H9 (cell line): ENCODE measurements at regions not wholly inside any gene's neighbourhood (a gene's known extent, or its start where the extent isn't known, plus 50 kb on each side); places are given as distances from the start of the nearest gene placed in this dataset.

Experiments used
- DNase-seq: peaks from one replicate; pipeline ENCODE4 v3.0.0-alpha.2; 2017
- H2AFZ ChIP-seq: one replicate; pipeline ENCODE4 v1.6.1; 2013; ENCODE audit warnings: mild to moderate bottlenecking, low read length, control low read depth, moderate library complexity
- H2AK5ac ChIP-seq: 2 replicates; pipeline ENCODE4 v1.6.1; 2013; ENCODE audit warnings: low read length, control low read depth, mixed read lengths; ENCODE audit not compliant: insufficient read length
- H2BK120ac ChIP-seq: one replicate; pipeline ENCODE4 v1.6.1; 2013; ENCODE audit warnings: low read depth, mild to moderate bottlenecking, low read length, control low read depth, inconsistent platforms; ENCODE audit not compliant: poor library complexity, severe bottlenecking
- H2BK12ac ChIP-seq: 2 replicates; pipeline ENCODE4 v1.6.1; 2013; ENCODE audit warnings: low read length, control low read depth, mixed read lengths, low read depth; ENCODE audit not compliant: insufficient read length
- H2BK15ac ChIP-seq: 2 replicates; pipeline ENCODE4 v1.6.1; 2013; ENCODE audit warnings: low read depth, low read length, control low read depth
- H2BK20ac ChIP-seq: one replicate; pipeline ENCODE4 v1.6.1; 2013; ENCODE audit warnings: low read depth, mild to moderate bottlenecking, low read length, control low read depth, inconsistent platforms; ENCODE audit not compliant: poor library complexity, severe bottlenecking
- H2BK5ac ChIP-seq: 2 replicates; pipeline ENCODE4 v1.6.1; 2013; ENCODE audit warnings: low read length, control low read depth, mixed read lengths; ENCODE audit not compliant: insufficient read length
- H3K14ac ChIP-seq: 2 replicates; pipeline ENCODE4 v1.6.1; 2013; ENCODE audit warnings: low read length, control low read depth; ENCODE audit not compliant: insufficient read depth
- H3K18ac ChIP-seq: 2 replicates; pipeline ENCODE4 v1.6.1; 2013; ENCODE audit warnings: low read depth, mild to moderate bottlenecking, mixed read lengths, low read length, control low read depth; ENCODE audit not compliant: insufficient read length
- H3K23ac ChIP-seq: 2 replicates; pipeline ENCODE4 v1.6.1; 2013; ENCODE audit warnings: low read length, control low read depth, mixed read lengths, low read depth; ENCODE audit not compliant: insufficient read length
- H3K23me2 ChIP-seq: 2 replicates; pipeline ENCODE4 v1.6.1; 2013; ENCODE audit warnings: low read depth, mild to moderate bottlenecking, mixed read lengths, low read length, control low read depth; ENCODE audit not compliant: insufficient read length, poor library complexity, severe bottlenecking
- H3K27ac ChIP-seq: 2 replicates; pipeline ENCODE4 v1.5.1; 2013; ENCODE audit warnings: low read length, control low read depth, mixed read lengths, low read depth; ENCODE audit not compliant: insufficient read length
- H3K27me3 ChIP-seq: 2 replicates; pipeline ENCODE4 v1.6.1; 2013; ENCODE audit warnings: low read length, control low read depth, inconsistent platforms; ENCODE audit not compliant: insufficient read depth
- H3K4ac ChIP-seq: 2 replicates; pipeline ENCODE4 v1.6.1; 2013; ENCODE audit warnings: low read depth, mild to moderate bottlenecking, control low read depth, inconsistent platforms, low read length, moderate library complexity
- H3K4me1 ChIP-seq: 2 replicates; pipeline ENCODE4 v1.6.1; 2013; ENCODE audit warnings: low read length, control low read depth, inconsistent platforms; ENCODE audit not compliant: insufficient read depth
- H3K4me2 ChIP-seq: 2 replicates; pipeline ENCODE4 v1.6.1; 2013; ENCODE audit warnings: low read length, control low read depth, mixed read lengths; ENCODE audit not compliant: insufficient read length, insufficient read depth
- H3K56ac ChIP-seq: 2 replicates; pipeline ENCODE4 v1.6.1; 2013; ENCODE audit warnings: low read depth, mild to moderate bottlenecking, mixed read lengths, low read length, control low read depth; ENCODE audit not compliant: insufficient read length
- H3K79me1 ChIP-seq: 2 replicates; pipeline ENCODE4 v1.6.1; 2013; ENCODE audit warnings: low read depth, mild to moderate bottlenecking, moderate library complexity, low read length, control low read depth, inconsistent platforms; ENCODE audit not compliant: insufficient read depth, poor library complexity, severe bottlenecking
- H3K79me2 ChIP-seq: 2 replicates; pipeline ENCODE4 v1.6.1; 2013; ENCODE audit warnings: low read length, control low read depth, inconsistent platforms; ENCODE audit not compliant: insufficient read depth
- H3K9ac ChIP-seq: 2 replicates; pipeline ENCODE4 v1.6.1; 2013; ENCODE audit warnings: low read length, control low read depth, mixed read lengths; ENCODE audit not compliant: insufficient read length; ENCODE audit errors: extremely low read depth
- H3K9me3 ChIP-seq: one replicate; pipeline ENCODE4 v1.6.1; 2013; ENCODE audit warnings: low read depth, low read length, inconsistent platforms; ENCODE audit not compliant: control insufficient read depth
- H3T11ph ChIP-seq: one replicate; pipeline ENCODE4 v1.6.1; 2013; ENCODE audit warnings: mild to moderate bottlenecking, low read length, control low read depth, inconsistent platforms
- H4K20me1 ChIP-seq: one replicate; pipeline ENCODE4 v1.6.1; 2013; ENCODE audit not compliant: control insufficient read depth, insufficient read length, insufficient read depth
- H4K5ac ChIP-seq: 2 replicates; pipeline ENCODE4 v1.6.1; 2013; ENCODE audit warnings: low read depth, mild to moderate bottlenecking, mixed read lengths, low read length, control low read depth; ENCODE audit not compliant: insufficient read length
- H4K8ac ChIP-seq: replicated peaks from 2 replicates; pipeline ENCODE4 v1.6.1; 2013; ENCODE audit warnings: low read length, control low read depth, mixed read lengths, low read depth; ENCODE audit not compliant: insufficient read length
- H4K91ac ChIP-seq: 2 replicates; pipeline ENCODE4 v1.6.1; 2013; ENCODE audit warnings: low read depth, mild to moderate bottlenecking, moderate library complexity, mixed read lengths, low read length, control low read depth; ENCODE audit not compliant: insufficient read length
- H3K27ac Mint-ChIP-seq, 3 experiments: 2 replicates in 2 of 3; 3 replicates in 1 of 3; pipeline ENCODE4 v1.8.0; 2020 to 2021; ENCODE audit warnings: mixed read lengths in 3 of 3, mild to moderate bottlenecking in 1 of 3, moderate library complexity in 1 of 3
- H3K27me3 Mint-ChIP-seq: 2 replicates; pipeline ENCODE4 v1.8.0; 2021; ENCODE audit warnings: low read depth, mild to moderate bottlenecking, moderate library complexity, mixed read lengths
- H3K36me3 Mint-ChIP-seq, 3 experiments: 2 replicates in 2 of 3; 3 replicates in 1 of 3; pipeline ENCODE4 v1.8.0; 2020 to 2021; ENCODE audit warnings: low read depth in 3 of 3, mixed read lengths in 3 of 3; ENCODE audit not compliant: insufficient read depth in 1 of 3
- H3K4me1 Mint-ChIP-seq, 2 experiments: 2 replicates each; pipeline ENCODE4 v1.8.0; 2020; ENCODE audit warnings: mixed read lengths in 2 of 2
- H3K4me3 Mint-ChIP-seq, 2 experiments: 2 replicates in 1 of 2; 3 replicates in 1 of 2; pipeline ENCODE4 v1.8.0; 2020 to 2021; ENCODE audit warnings: mild to moderate bottlenecking in 2 of 2, mixed read lengths in 2 of 2, moderate library complexity in 1 of 2
- H3K9me3 Mint-ChIP-seq, 2 experiments: 2 replicates in 1 of 2; 3 replicates in 1 of 2; pipeline ENCODE4 v1.8.0; 2020; ENCODE audit warnings: mild to moderate bottlenecking in 2 of 2, mixed read lengths in 2 of 2, moderate library complexity in 1 of 2
- WGBS: extraction: QIAGEN DNeasy Blood & Tissue Kit; methylation state at CpG from one replicate; pipeline ENCODE4 v1.1.7; 2013; ENCODE audit warnings: missing lambda C conversion rate, low lambda C conversion rate, mixed read lengths; ENCODE audit not compliant: insufficient read length; ENCODE audit errors: extremely low coverage; 5-methylcytosine and 5-hydroxymethylcytosine counted together
- TF ChIP-seq, protein P1 (sequence below): fragments of 200-600 bp; sonication (generic); conservative IDR thresholded peaks from 3 replicates; pipeline ENCODE4 v1.8.0; 2021; ENCODE audit warnings: antibody characterized with exemption, mild to moderate bottlenecking

DNA sequence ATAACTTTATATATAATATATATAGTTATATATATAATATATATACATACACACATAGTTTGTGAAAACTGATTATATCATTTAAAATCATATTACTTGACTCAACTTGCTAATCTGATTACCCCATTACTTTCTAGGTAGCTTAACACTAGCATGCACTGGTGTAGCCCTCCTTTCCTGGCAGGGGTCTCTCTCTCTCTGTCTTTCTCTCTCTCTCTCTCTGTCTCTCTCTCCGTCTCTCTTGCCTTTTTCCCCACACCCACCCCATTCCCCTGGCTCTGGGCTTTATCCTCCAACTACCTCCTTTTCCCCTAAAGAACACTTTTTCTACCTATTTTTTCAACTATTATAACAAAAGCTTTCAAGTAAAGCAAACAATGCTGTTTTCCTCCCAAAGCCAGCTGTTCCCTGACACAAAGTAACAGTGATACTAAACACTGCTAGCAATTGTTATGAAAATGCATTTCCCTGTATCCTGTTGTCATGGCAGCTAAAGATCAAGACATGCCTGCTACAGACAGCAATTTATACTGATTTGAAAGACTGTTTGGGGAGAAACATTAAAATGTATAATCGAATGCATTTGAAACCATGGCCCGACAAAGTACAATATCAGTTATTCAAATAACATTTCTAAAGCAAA is 89.4 kb downstream of the CHD9NB start:
- Histone ChIP-seq H3K79me1 (no peaks in the 10 kb centered on the region), H3K27me3 (no peaks in the 10 kb centered on the region), H3K23ac (no peak overlapping the region), H3K14ac (no peak overlapping the region), H3K4ac (no peak overlapping the region), H3T11ph (no peak overlapping the region), H4K91ac (no peak overlapping the region), H4K5ac (no peak overlapping the region), H3K18ac (no peak overlapping the region), H3K4me2 (peak overlapping the region; percentile 15), H2BK5ac (no peak overlapping the region), H2BK120ac (peak overlapping the region; percentile 23), H4K8ac (no peak overlapping the region), H2AFZ (no peak overlapping the region), H3K9ac (no peak overlapping the region), H2BK12ac (no peak overlapping the region), H2BK15ac (no peak overlapping the region), H3K23me2 (no peaks in the 10 kb centered on the region), H2BK20ac (no peak overlapping the region), H3K4me1 (no peaks in the 10 kb centered on the region; the same call in 1 of the 2 replicates), H3K79me2 (no peaks in the 10 kb centered on the region), H3K27ac (no peak overlapping the region), H4K20me1 (no peaks in the 10 kb centered on the region), H2AK5ac (no peak overlapping the region), H3K56ac (no peak overlapping the region), H3K9me3 (no peaks in the 10 kb centered on the region)
- H3K4me3 Mint-ChIP-seq: no peak overlapping the region
- DNase-seq: no peak
- WGBS: no CpG with 5 or more reads among the region's 3 CpGs
- TF ChIP-seq, protein P1, sequence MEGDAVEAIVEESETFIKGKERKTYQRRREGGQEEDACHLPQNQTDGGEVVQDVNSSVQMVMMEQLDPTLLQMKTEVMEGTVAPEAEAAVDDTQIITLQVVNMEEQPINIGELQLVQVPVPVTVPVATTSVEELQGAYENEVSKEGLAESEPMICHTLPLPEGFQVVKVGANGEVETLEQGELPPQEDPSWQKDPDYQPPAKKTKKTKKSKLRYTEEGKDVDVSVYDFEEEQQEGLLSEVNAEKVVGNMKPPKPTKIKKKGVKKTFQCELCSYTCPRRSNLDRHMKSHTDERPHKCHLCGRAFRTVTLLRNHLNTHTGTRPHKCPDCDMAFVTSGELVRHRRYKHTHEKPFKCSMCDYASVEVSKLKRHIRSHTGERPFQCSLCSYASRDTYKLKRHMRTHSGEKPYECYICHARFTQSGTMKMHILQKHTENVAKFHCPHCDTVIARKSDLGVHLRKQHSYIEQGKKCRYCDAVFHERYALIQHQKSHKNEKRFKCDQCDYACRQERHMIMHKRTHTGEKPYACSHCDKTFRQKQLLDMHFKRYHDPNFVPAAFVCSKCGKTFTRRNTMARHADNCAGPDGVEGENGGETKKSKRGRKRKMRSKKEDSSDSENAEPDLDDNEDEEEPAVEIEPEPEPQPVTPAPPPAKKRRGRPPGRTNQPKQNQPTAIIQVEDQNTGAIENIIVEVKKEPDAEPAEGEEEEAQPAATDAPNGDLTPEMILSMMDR: no peak
- H3K4me1 Mint-ChIP-seq: peaks cover 25 to 32% of the 10 kb centered on the region in 2 experiments
- no peaks in the 10 kb centered on the region for H3K27me3 Mint-ChIP-seq
- peak overlapping the region in 2 of 3 experiments; percentile 28 to 92; a peak in 3 of 7 replicates for H3K27ac Mint-ChIP-seq
- H3K9me3 Mint-ChIP-seq: no peaks in the 10 kb centered on the region; a peak in 1 of 5 replicates
- H3K36me3 Mint-ChIP-seq: no peaks in the 10 kb centered on the region
